SK-N-MC (cell line): ENCODE measurements at regions not wholly inside any gene's neighbourhood (a gene's known extent, or its start where the extent isn't known, plus 50 kb on each side); places are given as distances from the start of the nearest gene placed in this dataset.

ENCODE experiments used
- EZH2 ChIP-seq: fragments of 200-600 bp; sonication (generic); IDR thresholded peaks from one replicate; pipeline ENCODE4 v1.6.1; 2017; ENCODE audit warnings: antibody characterized with exemption
- FOXP2 ChIP-seq: optimal IDR thresholded peaks from 2 replicates; pipeline ENCODE3; 2011; ENCODE audit warnings: mild to moderate bottlenecking, moderate library complexity; ENCODE audit not compliant: insufficient read depth; ENCODE audit errors: extremely low read length, control extremely low read depth
- POLR2AphosphoS5 ChIP-seq: IDR thresholded peaks from 2 replicates; pipeline ENCODE4 v1.6.1; 2012; ENCODE audit warnings: mild to moderate bottlenecking, low read depth, low read length, borderline replicate concordance

DNA sequence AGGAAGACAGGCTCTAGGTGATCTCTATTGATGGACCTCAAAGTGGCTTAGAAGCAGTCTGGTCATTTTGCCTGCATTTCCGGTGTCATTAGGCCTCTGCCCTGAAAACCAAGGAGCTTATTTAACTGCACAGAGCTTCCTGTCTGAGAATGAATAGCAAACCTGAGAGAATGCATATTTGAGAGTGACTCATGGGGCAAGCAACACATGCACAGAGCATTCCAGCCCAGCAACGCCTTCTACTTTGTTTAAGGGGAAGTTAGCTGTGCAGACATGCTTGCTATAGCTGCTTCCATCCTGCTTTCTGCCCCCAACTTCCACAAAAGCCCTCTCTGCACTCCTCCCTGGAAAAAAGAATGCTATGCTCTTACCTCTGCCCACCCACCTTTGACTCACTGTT, 232.8 kb downstream of the GRB14 start:
- TF ChIP-seq POLR2AphosphoS5: no peak
- TF ChIP-seq EZH2: no peak
- TF ChIP-seq FOXP2: no peak
